GM12864 (cell line): ENCODE measurements at regions not wholly inside any gene's neighbourhood (a gene's known extent, or its start where the extent isn't known, plus 50 kb on each side); places are given as distances from the start of the nearest gene placed in this dataset.

ENCODE experiments used
- DNase-seq: peaks from one replicate; pipeline ENCODE4 v3.0.0-alpha.2; 2011; ENCODE audit warnings: low read depth
- H3K4me3 ChIP-seq: 2 replicates; pipeline ENCODE4 v1.5.1; 2011; ENCODE audit warnings: mild to moderate bottlenecking, low read depth, low read length, control low read depth
- CTCF ChIP-seq: IDR thresholded peaks from 2 replicates; pipeline ENCODE4 v1.5.1; 2011; ENCODE audit warnings: low read depth, mild to moderate bottlenecking, moderate library complexity, low read length, control low read depth, inconsistent platforms; ENCODE audit errors: missing control alignments

GRCh38 chr2:224146356-224147160, 107.5 kb upstream of the SERPINE2 start:
- no peak for TF ChIP-seq CTCF
- H3K4me3 ChIP-seq, result no peak overlapping the region
- no peak for DNase-seq

- no peak overlapping the region for H3K4me3 ChIP-seq
- TF ChIP-seq CTCF, result no peak
- no peak for DNase-seq
Measured at GRCh38 chr2:224145751-224146355, 106.8 kb upstream of the SERPINE2 start.

GRCh38 chr2:224143526-224143925, 104.4 kb upstream of the SERPINE2 start:
- no peak for DNase-seq
- H3K4me3 ChIP-seq, result no peak overlapping the region
- TF ChIP-seq CTCF, result no peak

GRCh38 chr2:224142397-224143312, 103.6 kb upstream of the SERPINE2 start:
- no peak overlapping the region for H3K4me3 ChIP-seq
- no peak for TF ChIP-seq CTCF
- DNase-seq, result no peak

GRCh38 chr2:224141304-224141703, 102.2 kb upstream of the SERPINE2 start:
- no peak overlapping the region for H3K4me3 ChIP-seq
- TF ChIP-seq CTCF, result no peak
- no peak for DNase-seq

- no peak for TF ChIP-seq CTCF
- no peak for DNase-seq
- no peak overlapping the region for H3K4me3 ChIP-seq
Measured at GRCh38 chr2:224137208-224137607, 98.1 kb upstream of the SERPINE2 start.
